GM12891 (cell line): ENCODE measurements at regions not wholly inside any gene's neighbourhood (a gene's known extent, or its start where the extent isn't known, plus 50 kb on each side); places are given as distances from the start of the nearest gene placed in this dataset.

ENCODE experiments used
- DNase-seq: peaks from one replicate; pipeline ENCODE4 v3.0.0; 2011; ENCODE audit warnings: low spot score; ENCODE audit not compliant: insufficient read length
- FAIRE-seq: peaks from 2 replicates; lab custom pipeline; 2011; peaks lifted over from hg19 to GRCh38; lab: Jason Lieb, UNC
- PAX5 ChIP-seq: IDR thresholded peaks from 2 replicates; pipeline ENCODE4 v1.6.1; 2011; ENCODE audit warnings: low read length, moderate library complexity, mild to moderate bottlenecking; ENCODE audit not compliant: insufficient read depth, severe bottlenecking
- POLR2A ChIP-seq: IDR thresholded peaks from 2 replicates; pipeline ENCODE4 v1.6.1; 2011; ENCODE audit warnings: low read depth, low read length, control low read depth
- POLR2AphosphoS5 ChIP-seq: IDR thresholded peaks from 2 replicates; pipeline ENCODE4 v1.6.1; 2011; ENCODE audit warnings: low read depth, low read length, control low read depth
- POU2F2 ChIP-seq: IDR thresholded peaks from 2 replicates; pipeline ENCODE4 v1.6.1; 2011; ENCODE audit warnings: low read depth, mild to moderate bottlenecking, control low read depth, low read length, moderate library complexity
- SPI1 ChIP-seq: IDR thresholded peaks from 2 replicates; pipeline ENCODE4 v1.6.1; 2011; ENCODE audit warnings: low read depth, low read length, control low read depth
- TAF1 ChIP-seq: IDR thresholded peaks from 2 replicates; pipeline ENCODE4 v1.6.1; 2011; ENCODE audit warnings: low read depth, low read length, control low read depth

DNA sequence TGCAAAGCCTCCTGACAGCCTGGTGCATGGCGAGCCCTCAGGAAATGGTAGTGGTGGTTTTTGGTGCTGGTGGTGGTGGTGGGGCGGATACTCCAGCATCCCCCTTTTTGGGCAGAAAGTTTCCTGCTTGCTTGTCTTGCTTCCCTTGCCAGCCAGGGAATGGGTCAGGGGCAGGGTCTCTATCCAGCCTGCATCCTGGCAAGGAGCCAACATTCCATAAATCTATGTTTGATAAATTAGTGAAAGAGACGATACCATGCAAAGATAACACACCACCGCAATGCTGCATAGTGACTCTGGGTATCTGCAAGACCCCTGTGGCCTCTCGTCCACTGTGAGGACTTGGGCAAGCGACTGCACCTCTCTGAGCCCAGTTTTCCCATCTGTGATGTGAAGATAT, 246.2 kb downstream of the LRFN2 start:
- no peak for FAIRE-seq
- TF ChIP-seq TAF1 (no peak), SPI1 (no peak), POLR2A (no peak), POU2F2 (no peak), POLR2AphosphoS5 (no peak), PAX5 (no peak)
- no peak for DNase-seq

- FAIRE-seq: no peak
- DNase-seq: no peak
- no peak for TF ChIP-seq TAF1
- TF ChIP-seq SPI1: no peak
- no peak for TF ChIP-seq POLR2A
- TF ChIP-seq POLR2AphosphoS5: no peak
- TF ChIP-seq PAX5: no peak
- TF ChIP-seq POU2F2: no peak
Measured at GRCh38 chr6:40340196-40340595, 247.0 kb downstream of the LRFN2 start.

- FAIRE-seq (no peak), DNase-seq (no peak)
- TF ChIP-seq SPI1 (no peak), PAX5 (no peak), POU2F2 (no peak), POLR2A (no peak), POLR2AphosphoS5 (no peak), TAF1 (no peak)
Measured at GRCh38 chr6:40338306-40338705, 248.9 kb downstream of the LRFN2 start.

GRCh38 chr6:40336940-40337760, 250.0 kb downstream of the LRFN2 start:
- TF ChIP-seq POU2F2 (no peak), SPI1 (no peak), POLR2AphosphoS5 (no peak), PAX5 (no peak), TAF1 (no peak), POLR2A (no peak)
- FAIRE-seq (no peak), DNase-seq (no peak)

DNA sequence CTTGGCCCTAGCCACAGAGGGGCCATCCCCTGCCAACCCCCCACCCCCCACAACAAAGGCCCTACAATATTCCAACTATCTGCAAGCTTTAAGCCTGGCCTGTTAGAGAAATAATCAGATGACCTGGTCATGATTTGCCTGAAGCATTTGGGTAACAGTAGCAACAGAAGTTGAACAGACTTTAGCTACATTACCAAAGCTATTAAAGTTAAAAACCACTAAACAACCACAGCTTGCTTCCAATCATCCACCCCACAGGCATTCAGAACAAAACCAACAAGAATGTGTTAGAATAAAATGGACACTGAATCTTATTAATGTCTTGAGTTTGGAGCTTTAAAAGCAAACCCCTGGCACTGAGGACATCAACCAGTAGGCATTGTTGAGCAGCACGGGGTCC, 250.9 kb downstream of the LRFN2 start:
- DNase-seq (no peak), FAIRE-seq (no peak)
- TF ChIP-seq POLR2AphosphoS5: no peak
- no peak for TF ChIP-seq PAX5
- TF ChIP-seq POU2F2: no peak
- TF ChIP-seq SPI1: no peak

- TF ChIP-seq SPI1 (no peak), POU2F2 (no peak), POLR2AphosphoS5 (no peak), PAX5 (no peak), POLR2A (no peak), TAF1 (no peak)
- no peak for FAIRE-seq
- DNase-seq: no peak
Measured at GRCh38 chr6:40334496-40335270, 252.5 kb downstream of the LRFN2 start.

DNA sequence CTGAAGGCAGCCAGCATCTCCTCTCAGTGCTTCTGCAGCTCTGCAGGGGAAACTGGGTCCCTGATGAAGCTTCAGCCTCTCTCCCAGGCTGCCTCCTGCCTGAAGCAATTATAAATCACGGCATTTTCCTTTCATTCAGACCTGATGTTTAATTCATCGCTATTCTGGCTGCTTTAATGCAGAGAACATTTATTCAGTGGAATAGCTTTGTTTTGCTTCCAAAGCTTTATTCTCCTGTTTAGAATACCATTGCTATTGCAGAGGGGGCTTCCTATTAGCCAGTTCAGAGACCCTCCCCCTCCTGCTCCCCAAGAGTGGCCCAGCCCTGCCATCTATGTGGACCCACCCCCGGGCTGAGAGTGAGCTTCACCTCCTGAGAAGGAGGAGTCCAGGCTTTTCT, 255.6 kb downstream of the LRFN2 start:
- no peak for TF ChIP-seq TAF1
- TF ChIP-seq POLR2A: no peak
- TF ChIP-seq POLR2AphosphoS5: no peak
- no peak for TF ChIP-seq PAX5
- TF ChIP-seq POU2F2: no peak
- TF ChIP-seq SPI1: no peak
- no peak for FAIRE-seq
- DNase-seq: no peak

GRCh38 chr6:40330301-40330721, 256.9 kb downstream of the LRFN2 start:
- no peak for TF ChIP-seq POLR2AphosphoS5
- no peak for TF ChIP-seq POU2F2
- no peak for TF ChIP-seq SPI1
- no peak for TF ChIP-seq PAX5
- no peak for TF ChIP-seq POLR2A
- FAIRE-seq (no peak), DNase-seq (no peak)

DNA sequence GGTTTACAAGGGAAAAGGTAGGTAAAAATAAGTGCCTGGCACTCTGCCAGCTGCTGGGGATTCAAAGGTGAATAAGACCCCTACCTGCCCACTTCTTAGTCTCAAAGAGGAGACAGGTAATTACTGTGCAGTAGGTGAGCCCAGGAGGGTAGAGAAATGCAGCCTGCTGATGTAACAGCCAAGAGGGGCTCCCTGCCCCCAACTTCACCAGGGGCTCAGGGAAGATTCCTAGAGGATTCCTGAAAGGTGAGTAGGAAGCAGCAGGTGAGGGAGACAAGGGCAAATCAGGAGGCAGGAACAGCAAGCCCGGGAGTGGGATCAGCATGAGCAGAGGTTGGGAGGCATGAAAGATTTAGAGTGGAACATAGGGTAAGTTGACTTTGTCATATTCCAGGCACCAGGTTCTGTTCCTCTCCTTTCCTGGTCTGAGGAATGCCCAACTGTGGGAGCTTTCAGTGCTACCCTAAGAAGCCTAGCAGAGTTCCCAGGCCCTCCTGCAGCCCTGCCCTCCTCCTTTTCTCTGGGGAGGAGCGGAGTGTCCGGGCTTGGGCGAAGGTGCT, 258.1 kb downstream of the LRFN2 start:
- DNase-seq (no peak), FAIRE-seq (no peak)
- no peak for TF ChIP-seq TAF1
- no peak for TF ChIP-seq SPI1
- TF ChIP-seq POLR2AphosphoS5: no peak
